ENCODE measurements at regions not wholly inside any gene's neighbourhood (a gene's known extent, or its start where the extent isn't known, plus 50 kb on each side); places are given as distances from the start of the nearest gene placed in this dataset.

DNA sequence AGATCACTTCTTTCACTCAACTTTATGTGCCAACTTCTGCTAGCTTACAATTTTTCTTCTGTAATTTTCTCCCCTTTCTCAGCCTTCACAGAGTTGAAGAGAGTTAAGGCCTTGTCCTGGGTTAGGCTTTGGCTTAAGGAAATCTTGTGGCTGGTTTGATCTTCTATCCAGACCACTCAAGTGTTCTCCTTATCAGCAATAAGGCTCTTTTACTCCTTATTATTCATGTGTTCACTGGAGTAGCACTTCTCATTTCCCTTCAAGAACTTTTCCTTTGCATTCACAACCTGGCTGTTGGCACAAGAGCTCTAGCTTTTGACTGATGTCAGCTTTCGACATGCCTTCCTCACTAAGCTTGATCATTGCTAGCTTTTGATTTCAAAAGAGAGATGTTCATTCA is 86.9 kb upstream of the ALDH1B1 start:
- H3K4ac ChIP-seq (ENCODE audit: low read depth, low read length), result no peak overlapping the region
- H3K27me3 ChIP-seq (ENCODE audit: insufficient read depth, low read length), result no peaks in the 10 kb centered on the region
- Mint-ChIP-seq H3K4me1 (peaks cover 15 to 17% of the 10 kb centered on the region in 2 experiments), H3K36me3 (ENCODE audit: insufficient read depth in 1 of 3, low read depth in 3 of 3) (no peaks in the 10 kb centered on the region), H3K4me3 (no peak overlapping the region), H3K9me3 (no peaks in the 10 kb centered on the region), H3K27ac (no peak overlapping the region), H3K27me3 (ENCODE audit: low read depth) (peaks cover 33% of the 10 kb centered on the region)
- H3K18ac ChIP-seq (ENCODE audit: insufficient read length, low read depth, low read length), result no peak overlapping the region
- no peak overlapping the region for H3T11ph ChIP-seq (ENCODE audit: low read length)
- H3K27ac ChIP-seq (ENCODE audit: insufficient read length, low read depth, low read length), result no peak overlapping the region
- H3K56ac ChIP-seq (ENCODE audit: insufficient read length, low read depth, low read length), result no peak overlapping the region
- no peak overlapping the region for H2BK5ac ChIP-seq (ENCODE audit: insufficient read length, low read length)
- no peak overlapping the region for H3K14ac ChIP-seq (ENCODE audit: insufficient read depth, low read length)
- no peak overlapping the region for H2AK5ac ChIP-seq (ENCODE audit: insufficient read length, low read length)
- H4K91ac ChIP-seq (ENCODE audit: insufficient read length, low read depth, low read length), result no peak overlapping the region
- no CpG with 5 or more reads among the region's 1 CpG for WGBS (ENCODE audit: extremely low coverage, insufficient read length, low lambda C conversion rate)
- H3K79me1 ChIP-seq (ENCODE audit: insufficient read depth, low read depth, low read length, poor library complexity, severe bottlenecking), result no peaks in the 10 kb centered on the region
- H2BK15ac ChIP-seq (ENCODE audit: low read depth, low read length), result no peak overlapping the region
- H3K79me2 ChIP-seq (ENCODE audit: insufficient read depth, low read length), result no peaks in the 10 kb centered on the region
- H3K9me3 ChIP-seq (ENCODE audit: control insufficient read depth, low read depth, low read length), result no peaks in the 10 kb centered on the region
- H3K23ac ChIP-seq (ENCODE audit: insufficient read length, low read depth, low read length), result no peak overlapping the region
- no peak overlapping the region for H3K9ac ChIP-seq (ENCODE audit: extremely low read depth, insufficient read length, low read length)
- H4K5ac ChIP-seq (ENCODE audit: insufficient read length, low read depth, low read length), result no peak overlapping the region
- H2BK20ac ChIP-seq (ENCODE audit: low read depth, low read length, poor library complexity, severe bottlenecking), result no peak overlapping the region
- H2BK120ac ChIP-seq (ENCODE audit: low read depth, low read length, poor library complexity, severe bottlenecking), result no peak overlapping the region
- no peak overlapping the region for H3K4me2 ChIP-seq (ENCODE audit: insufficient read depth, insufficient read length, low read length)
- no peak overlapping the region for H2BK12ac ChIP-seq (ENCODE audit: insufficient read length, low read depth, low read length)
- TF ChIP-seq CTCF (conservative IDR thresholded peaks at IDR 0.05), result no peak
- no peak overlapping the region for H4K8ac ChIP-seq (replicated peaks; ENCODE audit: insufficient read length, low read depth, low read length)
- H4K20me1 ChIP-seq (ENCODE audit: control insufficient read depth, insufficient read depth, insufficient read length), result no peaks in the 10 kb centered on the region
- no peaks in the 10 kb centered on the region for H3K23me2 ChIP-seq (ENCODE audit: insufficient read length, low read depth, low read length, poor library complexity, severe bottlenecking)
- H3K4me1 ChIP-seq (ENCODE audit: insufficient read depth, low read length), result no peaks in the 10 kb centered on the region; the same call in 1 of the 2 replicates
- DNase-seq, result no peak
- H2AFZ ChIP-seq (ENCODE audit: low read length), result no peak overlapping the region

Data from H9 (cell line).